ENCODE measurements at regions not wholly inside any gene's neighbourhood (a gene's known extent, or its start where the extent isn't known, plus 50 kb on each side); places are given as distances from the start of the nearest gene placed in this dataset.

DNA sequence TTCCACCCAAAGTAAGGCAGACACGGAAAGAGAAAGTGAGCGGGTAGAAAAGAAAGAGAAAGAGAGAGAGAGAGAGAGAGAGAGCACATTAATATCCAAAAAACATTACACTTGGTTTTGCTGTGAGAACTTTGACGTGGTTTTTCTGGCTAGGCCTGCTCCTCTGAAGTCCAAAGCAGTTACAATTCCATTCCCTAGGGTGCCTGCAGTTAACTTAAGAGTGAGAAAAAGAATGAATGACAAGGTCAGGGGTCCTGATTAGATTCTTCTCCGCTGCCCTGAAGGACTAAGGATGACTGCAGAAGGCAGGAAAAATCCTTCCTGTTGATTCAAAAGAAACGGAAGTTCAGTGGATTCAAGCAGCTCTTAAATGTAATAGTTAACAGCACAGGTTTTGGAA, 589.8 kb downstream of the PRELID2 start (continued):
- no peak for TF ChIP-seq ZFP37 (CRISPR knock-in tag; IDR thresholded peaks at IDR 0.05; ENCODE audit: borderline replicate concordance)
- no peak for TF ChIP-seq JDP2 (CRISPR knock-in tag; IDR thresholded peaks at IDR 0.05; ENCODE audit: borderline replicate concordance)
- TF ChIP-seq ELF4 (CRISPR knock-in tag; IDR thresholded peaks at IDR 0.05; ENCODE audit: borderline replicate concordance) = no peak
- TF ChIP-seq HNF1B (CRISPR knock-in tag; IDR thresholded peaks at IDR 0.05) = no peak
- TF ChIP-seq, protein P1, sequence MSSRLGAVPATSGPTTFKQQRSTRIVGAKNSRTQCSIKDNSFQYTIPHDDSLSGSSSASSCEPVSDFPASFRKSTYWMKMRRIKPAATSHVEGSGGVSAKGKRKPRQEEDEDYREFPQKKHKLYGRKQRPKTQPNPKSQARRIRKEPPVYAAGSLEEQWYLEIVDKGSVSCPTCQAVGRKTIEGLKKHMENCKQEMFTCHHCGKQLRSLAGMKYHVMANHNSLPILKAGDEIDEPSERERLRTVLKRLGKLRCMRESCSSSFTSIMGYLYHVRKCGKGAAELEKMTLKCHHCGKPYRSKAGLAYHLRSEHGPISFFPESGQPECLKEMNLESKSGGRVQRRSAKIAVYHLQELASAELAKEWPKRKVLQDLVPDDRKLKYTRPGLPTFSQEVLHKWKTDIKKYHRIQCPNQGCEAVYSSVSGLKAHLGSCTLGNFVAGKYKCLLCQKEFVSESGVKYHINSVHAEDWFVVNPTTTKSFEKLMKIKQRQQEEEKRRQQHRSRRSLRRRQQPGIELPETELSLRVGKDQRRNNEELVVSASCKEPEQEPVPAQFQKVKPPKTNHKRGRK (CRISPR knock-in tag; IDR thresholded peaks at IDR 0.05) = no peak
- no peak for TF ChIP-seq STAT6 (CRISPR knock-in tag; IDR thresholded peaks at IDR 0.05; ENCODE audit: borderline replicate concordance)
- TF ChIP-seq HCFC1 (IDR thresholded peaks at IDR 0.05; ENCODE audit: low read depth, low read length) = no peak

GRCh38 chr5:145244788-145245187, 590.4 kb downstream of the PRELID2 start:
- POLR2A ChIA-PET = no interaction called here
- Histone ChIP-seq H2AFZ (ENCODE audit: low read length) (no peak overlapping the region), H3K36me3 (replicated peaks in 1 of 2; ENCODE audit: control insufficient read depth in 1 of 2, insufficient read depth in 2 of 2, low read length in 2 of 2) (no peaks in the 10 kb centered on the region), H3K9ac (ENCODE audit: insufficient read depth, low read depth, low read length) (no peak overlapping the region), H3K79me2 (ENCODE audit: insufficient read depth, low read length) (no peaks in the 10 kb centered on the region), H3K27ac (ENCODE audit: extremely low read length, insufficient read depth, low read length) (no peak overlapping the region), H3K9me3 (ENCODE audit: low read length) (no peaks in the 10 kb centered on the region), H3K27me3 (ENCODE audit: control insufficient read depth in 1 of 2, insufficient read depth in 2 of 2, low read length in 2 of 2) (no peaks in the 10 kb centered on the region), H4K20me1 (ENCODE audit: insufficient read depth, low read length) (no peaks in the 10 kb centered on the region), H3K4me2 (ENCODE audit: low read depth, low read length) (no peak overlapping the region), H3K4me1 (ENCODE audit: insufficient read depth, low read length) (no peaks in the 10 kb centered on the region), H3K4me3 (replicated peaks in 1 of 3; ENCODE audit: insufficient read depth in 1 of 3, low read depth in 2 of 3, low read length in 3 of 3) (no peak overlapping the region)
- DNase-seq (ENCODE audit: low spot score) (no peak), ATAC-seq (no peak), FAIRE-seq (no peak)
- BruUV-seq (replicated peaks) = no TSS peak
- in situ Hi-C loops (cut with HindIII; ENCODE audit: extremely low pct_ligation_motif_present, low pct_unique_long_range_greater_than_20kb) = no loop called here
- intact Hi-C loops (cut with micrococcal nuclease; ENCODE audit: unreplicated experiment) = no loop called here
- CTCF ChIA-PET (ENCODE audit: low intra/inter-chr PET ratio, low total read pairs) = no interaction called here
- WGBS (ENCODE audit: low lambda C conversion rate) = 47% methylated on average over 2 of the region's 2 CpGs
- TF ChIP-seq GPBP1L1 (CRISPR knock-in tag; IDR thresholded peaks at IDR 0.05) (no peak), ZSCAN5A (CRISPR knock-in tag; IDR thresholded peaks at IDR 0.05; ENCODE audit: borderline replicate concordance) (no peak), ZNF468 (CRISPR knock-in tag; IDR thresholded peaks at IDR 0.05) (no peak), CREB1 (IDR thresholded peaks at IDR 0.05) (peak; percentile 51; the same call in 1 of the 2 replicates), CREB1 (CRISPR knock-in tag; IDR thresholded peaks at IDR 0.05) (no peak), RBM22 (optimal IDR thresholded peaks at IDR 0.05; ENCODE audit: low read length) (no peak), ZKSCAN1 (IDR thresholded peaks at IDR 0.05; ENCODE audit: low read length) (no peak), RARA (CRISPR knock-in tag; IDR thresholded peaks at IDR 0.05) (no peak)

All from HepG2 (cell line).